GM04503 (cell line): ENCODE measurements at regions not wholly inside any gene's neighbourhood (a gene's known extent, or its start where the extent isn't known, plus 50 kb on each side); places are given as distances from the start of the nearest gene placed in this dataset.

Experiments used
- DNase-seq: peaks from one replicate; pipeline ENCODE4 v3.0.0-alpha.2; 2012; ENCODE audit warnings: low read depth

DNA sequence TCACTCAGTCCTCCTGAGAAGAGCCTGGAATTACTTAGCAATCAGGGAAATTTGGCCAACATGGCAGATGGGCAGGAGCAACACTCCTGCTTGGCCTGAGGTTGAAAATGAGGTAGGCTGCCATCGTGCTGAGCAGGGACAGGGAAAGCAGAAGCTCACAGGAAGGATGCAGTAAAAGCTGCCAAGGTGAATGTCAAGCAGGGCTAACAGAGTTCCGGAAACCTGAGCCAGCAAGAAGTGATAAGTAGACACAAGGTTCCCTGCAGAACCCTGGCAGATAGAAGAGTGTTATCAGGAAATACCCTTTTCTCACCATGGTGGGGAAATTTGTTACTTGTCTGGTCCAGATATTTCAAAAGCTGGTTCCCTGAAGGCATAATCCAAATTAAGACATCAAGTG, 454.3 kb upstream of the MEX3C start:
- no peak for DNase-seq

- no peak for DNase-seq
Measured at GRCh38 chr18:51653507-51654213, 456.2 kb upstream of the MEX3C start.

- DNase-seq: no peak
Measured at GRCh38 chr18:51654488-51655326, 457.2 kb upstream of the MEX3C start.

GRCh38 chr18:51655327-51655698, 457.8 kb upstream of the MEX3C start:
- no peak for DNase-seq

DNA sequence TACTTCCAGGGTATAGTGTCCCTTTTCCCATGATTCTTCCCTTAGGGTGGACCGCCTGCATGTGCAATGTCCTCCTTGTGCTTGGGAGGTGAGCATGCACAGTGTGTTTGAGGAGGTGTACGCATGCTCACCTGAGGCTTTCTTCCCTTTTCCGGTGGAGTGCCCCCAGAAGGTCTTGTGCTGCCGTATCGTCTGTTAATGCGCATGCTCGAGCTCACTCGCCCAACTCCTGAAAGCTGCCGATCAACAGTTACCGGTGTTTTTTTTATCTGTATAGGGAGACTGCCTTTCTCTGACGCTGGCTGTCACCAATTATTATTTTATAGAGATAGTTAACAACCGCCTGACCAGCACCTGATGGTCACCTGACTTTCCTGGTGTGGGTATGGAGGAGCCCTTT, 458.8 kb upstream of the MEX3C start:
- DNase-seq: no peak

GRCh38 chr18:51658436-51658835, 461.0 kb upstream of the MEX3C start:
- DNase-seq: no peak

GRCh38 chr18:51659781-51660180, 462.3 kb upstream of the MEX3C start:
- DNase-seq: no peak

DNA sequence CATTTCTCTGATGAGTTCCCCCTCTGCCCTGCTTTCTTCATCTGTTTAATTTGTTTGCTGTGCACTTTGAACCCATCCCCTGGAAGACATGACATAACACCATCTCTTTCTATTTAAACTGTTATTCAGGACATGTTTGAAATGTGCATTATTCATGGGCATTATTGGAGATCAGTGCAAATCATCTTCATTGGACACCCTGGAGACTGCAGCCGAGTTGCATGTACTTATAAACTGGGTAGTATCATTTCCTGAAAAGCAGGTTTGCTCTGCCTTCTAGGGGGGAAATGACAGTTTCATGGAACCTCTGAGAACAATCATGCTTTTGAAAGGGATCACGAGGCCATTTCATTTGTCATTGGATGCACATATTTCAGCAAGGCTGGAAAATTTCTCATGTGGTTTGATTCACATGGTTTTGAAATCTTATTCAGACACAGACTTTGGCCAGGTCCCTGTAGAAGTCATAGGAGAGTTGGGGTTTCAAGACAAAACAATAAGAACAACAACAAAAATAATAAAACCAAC, 462.8 kb upstream of the MEX3C start:
- DNase-seq: no peak

DNA sequence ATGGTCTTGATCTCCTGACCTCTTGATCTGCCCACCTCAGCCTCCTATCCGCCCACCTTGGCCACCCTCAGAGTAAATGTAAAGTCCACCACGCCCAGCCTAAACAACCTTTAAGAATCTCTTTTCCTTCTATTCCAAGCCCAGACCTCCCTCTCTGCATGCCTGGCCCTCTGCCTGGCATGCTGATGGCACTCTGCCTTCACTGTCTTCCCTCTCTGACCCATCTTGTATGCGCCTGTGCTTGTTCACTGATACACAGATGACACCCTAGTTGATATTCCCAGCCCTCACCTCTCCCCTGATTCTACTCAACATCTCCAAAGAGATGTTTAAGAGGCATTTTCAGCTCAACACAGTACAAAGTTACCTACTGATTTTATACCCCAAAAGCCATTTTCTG, 466.8 kb upstream of the MEX3C start:
- DNase-seq: no peak

DNA sequence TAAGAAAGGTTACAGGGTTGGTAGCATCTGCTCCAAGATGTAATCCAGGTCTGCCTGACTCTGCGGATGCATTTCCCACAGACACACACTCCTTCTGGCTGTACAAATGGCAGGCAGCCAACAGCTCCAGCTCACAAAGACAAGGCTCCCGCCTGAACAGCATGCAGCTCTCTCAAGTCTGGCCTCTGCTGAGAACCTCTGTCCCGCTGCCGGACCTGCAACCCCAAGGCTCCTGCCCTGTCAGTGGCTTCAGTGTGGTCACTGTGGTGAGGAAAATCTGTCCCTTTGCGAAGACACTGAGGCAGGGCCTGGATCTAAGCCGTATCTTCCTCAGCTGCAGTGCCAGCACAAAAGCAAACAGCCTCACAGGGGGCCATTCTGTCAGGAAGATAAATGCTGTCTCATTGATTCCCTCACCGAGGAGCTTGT, 469.3 kb upstream of the MEX3C start:
- DNase-seq: no peak

DNA sequence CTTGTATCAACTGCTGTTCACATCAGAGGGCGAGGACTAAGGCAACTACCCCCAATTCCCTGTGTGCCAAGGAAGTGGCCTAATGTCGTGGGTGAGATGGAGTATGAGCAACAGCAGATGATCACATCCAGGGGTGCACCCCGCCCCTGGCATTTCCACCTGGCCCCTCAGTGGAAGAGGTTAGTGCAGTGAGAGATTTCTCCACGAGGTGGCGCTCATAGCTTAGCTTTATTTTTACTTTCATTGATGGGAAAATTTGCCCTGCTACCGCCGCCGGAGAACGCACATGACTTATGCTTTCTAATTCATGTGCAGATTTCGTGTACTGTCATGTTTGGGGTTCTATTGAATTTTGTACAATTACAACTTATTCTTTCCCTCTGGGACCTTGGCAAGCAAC, 470.6 kb upstream of the MEX3C start:
- DNase-seq: no peak

- no peak for DNase-seq
Measured at GRCh38 chr18:51668607-51669006, 471.1 kb upstream of the MEX3C start.

GRCh38 chr18:51686590-51686989, 489.1 kb upstream of the MEX3C start:
- DNase-seq: no peak

GRCh38 chr18:51687845-51688585, 490.5 kb upstream of the MEX3C start:
- DNase-seq: no peak

GRCh38 chr18:51692612-51693011, 495.1 kb upstream of the MEX3C start:
- no peak for DNase-seq

DNA sequence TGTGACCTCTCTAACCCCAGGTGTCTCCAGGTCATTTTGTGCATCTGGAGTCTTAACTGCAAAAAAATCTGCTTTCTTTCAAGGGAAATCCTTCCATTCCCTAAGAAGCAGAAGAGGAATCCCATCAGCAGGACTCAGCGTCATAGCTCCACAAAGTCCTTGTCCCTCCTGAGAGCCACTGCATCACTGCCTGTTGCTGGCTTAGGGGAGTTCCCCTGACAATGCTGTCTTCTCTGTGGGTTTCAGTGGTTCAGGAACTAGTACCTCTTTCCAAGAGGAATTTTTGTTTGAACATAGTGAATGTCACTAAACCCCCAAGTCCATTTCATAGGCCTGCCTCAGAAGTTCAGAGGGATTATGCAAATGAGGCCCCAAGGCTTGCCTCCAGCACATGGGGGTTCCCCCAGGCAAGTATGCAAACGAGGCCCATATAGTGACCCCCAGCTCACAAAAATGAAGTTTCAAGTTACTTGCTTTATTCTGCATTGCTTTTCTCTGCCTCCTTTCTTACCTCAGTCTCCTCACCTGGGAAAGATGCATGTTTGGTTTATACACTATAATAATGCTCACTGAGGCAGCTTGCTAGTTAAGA, 513.9 kb upstream of the MEX3C start:
- DNase-seq: no peak

DNA sequence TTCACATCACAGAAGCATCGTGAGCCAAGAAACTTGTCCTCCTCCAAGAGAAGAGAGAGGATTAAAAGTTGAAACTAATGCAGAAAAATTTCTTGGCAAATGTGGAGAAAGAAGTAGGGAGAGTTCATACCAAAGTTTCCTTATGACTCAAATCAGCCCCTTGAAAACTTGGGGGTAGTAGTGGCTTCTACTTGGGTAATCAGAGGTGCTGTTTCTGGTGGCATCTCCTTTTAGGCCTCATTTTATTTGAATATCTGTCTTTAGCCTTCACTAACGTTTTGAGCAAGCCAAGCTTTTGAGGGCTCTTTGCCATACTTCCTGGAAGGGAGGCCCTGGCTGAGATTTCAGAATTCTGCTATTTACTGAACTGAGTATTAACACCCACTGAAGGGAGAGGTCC, 515.3 kb upstream of the MEX3C start:
- no peak for DNase-seq

GRCh38 chr18:51716277-51716676, 518.8 kb upstream of the MEX3C start:
- no peak for DNase-seq

- no peak for DNase-seq
Measured at GRCh38 chr18:51721388-51721787, 523.9 kb upstream of the MEX3C start.

DNA sequence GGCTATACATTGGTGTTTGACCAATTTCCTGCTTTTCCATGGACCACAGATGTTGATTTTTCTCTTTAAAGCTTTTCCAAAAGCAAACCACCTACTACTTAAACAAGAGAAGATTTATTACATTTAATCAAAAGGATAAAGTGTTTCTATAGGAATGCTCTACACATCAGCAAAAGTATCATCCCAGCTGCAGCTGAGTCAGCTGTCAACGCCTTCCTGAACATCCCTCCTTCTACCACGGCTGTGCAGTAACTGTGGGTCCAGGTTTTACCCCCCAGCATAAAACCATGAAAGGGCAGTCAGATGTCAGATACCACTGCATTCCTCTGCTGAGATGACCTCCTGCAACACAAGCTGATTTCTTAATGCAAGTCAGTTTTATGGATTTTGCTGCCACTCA, 524.5 kb upstream of the MEX3C start:
- DNase-seq: no peak

DNA sequence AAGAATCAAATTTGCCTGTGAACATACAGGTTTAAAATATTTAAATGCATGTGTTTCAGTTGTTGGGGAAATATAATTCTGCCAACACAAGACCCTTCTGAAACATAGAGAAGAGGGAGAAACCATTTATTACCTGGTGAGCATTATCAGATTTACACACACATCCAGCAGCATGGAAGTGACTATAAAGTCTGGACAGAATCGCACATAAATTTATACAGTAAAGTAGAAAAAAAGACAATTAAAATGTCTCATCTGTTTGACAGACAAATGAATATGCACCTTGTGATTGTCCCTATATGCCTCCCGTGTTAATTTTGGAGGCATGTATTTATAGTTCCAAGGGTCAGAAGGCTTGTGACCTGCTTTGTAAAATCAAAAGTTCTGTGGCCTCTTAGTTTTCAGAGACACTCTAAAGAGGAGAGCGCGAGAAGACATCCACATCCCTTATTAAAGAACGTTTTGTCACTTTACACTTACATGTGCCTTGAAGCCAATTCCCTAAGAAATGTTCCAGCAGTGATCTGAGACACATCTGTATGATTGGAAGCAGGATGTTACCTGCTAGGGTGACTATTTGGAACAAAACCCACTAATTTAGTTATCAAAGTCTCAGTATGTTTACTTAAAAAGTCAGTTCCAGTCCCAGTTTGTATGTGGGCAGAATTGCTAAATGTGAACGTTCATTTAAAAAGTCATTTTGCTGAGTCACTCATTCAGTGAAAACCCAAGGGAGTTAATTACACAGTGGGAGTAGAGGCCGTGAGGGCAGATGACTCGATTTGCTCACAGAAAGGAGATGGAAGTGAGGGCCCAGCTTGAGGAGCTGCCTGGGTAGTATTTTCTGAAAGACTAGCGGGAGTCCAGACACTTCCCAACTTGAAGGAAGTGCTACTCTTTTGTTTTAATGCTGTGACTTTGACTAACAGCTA, 527.6 kb upstream of the MEX3C start:
- no peak for DNase-seq
